ENCODE measurements at regions not wholly inside any gene's neighbourhood (a gene's known extent, or its start where the extent isn't known, plus 50 kb on each side); places are given as distances from the start of the nearest gene placed in this dataset.

- TF ChIP-seq MEF2B (IDR thresholded peaks at IDR 0.05; ENCODE audit: partially characterized antibody, poor library complexity, severe bottlenecking): no peak
Measured at GRCh38 chr11:128250482-128250881, 336.9 kb downstream of the ETS1 start (continued).

GRCh38 chr11:128246810-128247594, 340.4 kb downstream of the ETS1 start:
- in situ Hi-C loops (cut with MboI) (no loop called here), intact Hi-C loops (cut with micrococcal nuclease; ENCODE audit: unreplicated experiment) (no loop called here)
- no TSS peak for BruUV-seq (replicated peaks)
- no peak for DNase-seq (ENCODE audit: low read depth, low spot score)
- Histone ChIP-seq H3K4me1 (ENCODE audit: control insufficient read depth, insufficient read depth, low read length) (no peaks in the 10 kb centered on the region), H3K36me3 (ENCODE audit: control insufficient read depth in 2 of 2, insufficient read depth in 2 of 2, low read length in 1 of 2) (no peaks in the 10 kb centered on the region), H4K20me1 (ENCODE audit: control insufficient read depth, insufficient read depth) (no peaks in the 10 kb centered on the region), H3K4me2 (ENCODE audit: control insufficient read depth, insufficient read depth) (no peak overlapping the region), H3K79me2 (ENCODE audit: control insufficient read depth, insufficient read depth, low read length) (no peaks in the 10 kb centered on the region), H3K4me3 (no peak overlapping the region), H3K9ac (ENCODE audit: control insufficient read depth, insufficient read depth, low read length) (no peak overlapping the region), H3K27me3 (replicated peaks in 1 of 2; ENCODE audit: control insufficient read depth in 2 of 2, insufficient read depth in 2 of 2, low read length in 1 of 2) (peaks cover 0 to 7% of the 10 kb centered on the region in 2 experiments; a peak in 3 of 4 replicates), H3K27ac (ENCODE audit: control insufficient read depth, insufficient read depth) (no peak overlapping the region), H3K9me3 (replicated peaks; ENCODE audit: control insufficient read depth, insufficient read depth, low read length) (no peaks in the 10 kb centered on the region), H2AFZ (ENCODE audit: control insufficient read depth, low read depth, low read length) (no peak overlapping the region)
- no peak for ATAC-seq
- ChIA-PET CTCF (interaction anchor here (1.4 kb wide), 1 partner anchor 89 kb away, joined by 5 read pairs; no protein-coding TSS in a partner anchor), POLR2A (no interaction called here), SMC1A (ENCODE audit: uncharacterized antibody, unreplicated experiment) (interaction anchor here (1.3 kb wide), 1 partner anchor 42 kb away, joined by 3 read pairs; no protein-coding TSS in a partner anchor), RAD21 (ENCODE audit: unreplicated experiment) (no interaction called here)
- no peak for FAIRE-seq
- WGBS (ENCODE audit: insufficient coverage, insufficient replicate concordance, low lambda C conversion rate, missing lambda C conversion rate): 36% methylated on average over 6 of the region's 6 CpGs
- no peak for TF ChIP-seq E4F1 (IDR thresholded peaks at IDR 0.05; ENCODE audit: borderline replicate concordance, partially characterized antibody)
- TF ChIP-seq ZNF592 (IDR thresholded peaks at IDR 0.05): no peak
- TF ChIP-seq EP300 (IDR thresholded peaks at IDR 0.05; ENCODE audit: borderline replicate concordance in 1 of 2, control insufficient read depth in 1 of 2, low read depth in 2 of 2, low read length in 2 of 2): no peak
- TF ChIP-seq TARDBP (IDR thresholded peaks at IDR 0.05; ENCODE audit: borderline replicate concordance): no peak
- no peak for TF ChIP-seq REST (IDR thresholded peaks at IDR 0.05; ENCODE audit: low read depth, low read length)
- TF ChIP-seq IRF3 (IDR thresholded peaks at IDR 0.05): no peak

Measured in GM12878 (cell line).